HG03139 (cell line): ENCODE measurements at regions not wholly inside any gene's neighbourhood (a gene's known extent, or its start where the extent isn't known, plus 50 kb on each side); places are given as distances from the start of the nearest gene placed in this dataset.

Experiments
- ATAC-seq: cut with Tn5 transposase; IDR thresholded peaks from one replicate; pipeline ENCODE4 v1.9.1; 2021; ENCODE audit not compliant: unreplicated experiment

DNA sequence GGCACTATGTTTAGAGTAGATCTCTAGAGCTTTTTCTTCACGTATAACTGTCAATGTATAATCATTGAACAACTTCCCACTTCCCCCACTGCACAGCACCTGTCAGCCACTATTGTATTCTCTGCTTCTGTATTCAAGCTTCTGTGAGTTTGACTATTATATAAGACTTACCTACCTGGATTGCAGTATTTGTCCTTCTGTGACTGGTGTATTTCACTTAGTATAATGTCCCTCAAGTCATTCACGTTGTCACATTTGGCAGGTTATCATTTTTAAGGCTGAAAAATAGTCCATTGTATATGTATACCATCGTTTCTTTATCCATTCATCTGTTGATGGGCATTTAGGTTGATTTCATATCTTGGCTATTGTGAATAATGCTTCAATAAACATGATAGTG lies 969.5 kb upstream of the B3GALT2 start:
- ATAC-seq, result no peak

DNA sequence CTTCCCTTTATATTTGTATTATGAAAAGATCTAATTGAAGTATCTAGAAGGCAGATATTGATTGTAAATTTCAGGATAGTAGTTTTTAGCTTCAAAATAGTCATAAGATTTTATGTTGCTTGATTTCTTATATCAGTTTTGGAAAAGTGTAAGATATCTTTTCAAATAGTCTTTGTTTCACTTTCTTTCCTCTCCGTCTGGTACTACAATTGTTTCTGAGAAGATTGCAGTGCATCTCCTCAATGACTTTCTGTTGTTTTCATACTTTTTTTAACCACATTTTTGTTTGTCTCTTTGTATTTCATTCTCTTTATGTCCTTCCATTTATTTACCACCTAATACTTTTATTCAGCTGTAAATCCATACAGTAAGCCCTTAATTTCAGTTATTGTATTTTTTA lies 964.6 kb upstream of the B3GALT2 start:
- no peak for ATAC-seq

DNA sequence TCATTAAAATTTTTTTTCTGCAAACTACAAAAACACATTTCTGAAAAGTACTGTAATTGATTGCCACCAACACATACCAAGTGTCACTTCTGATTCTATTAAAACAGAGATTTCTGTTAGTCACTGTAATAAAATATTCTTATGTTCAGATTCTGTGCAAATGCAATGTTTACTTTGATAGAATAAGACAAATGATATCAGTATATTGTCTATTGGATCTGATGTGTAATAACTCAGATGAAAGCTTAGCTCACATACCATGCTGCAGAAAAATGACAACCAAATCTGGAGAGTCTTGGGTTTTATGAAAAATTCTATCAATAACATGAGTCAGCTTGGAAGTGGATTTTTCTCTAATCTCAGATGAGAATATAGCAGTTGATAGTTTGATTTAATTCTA lies 963.8 kb upstream of the B3GALT2 start:
- ATAC-seq, result no peak

DNA sequence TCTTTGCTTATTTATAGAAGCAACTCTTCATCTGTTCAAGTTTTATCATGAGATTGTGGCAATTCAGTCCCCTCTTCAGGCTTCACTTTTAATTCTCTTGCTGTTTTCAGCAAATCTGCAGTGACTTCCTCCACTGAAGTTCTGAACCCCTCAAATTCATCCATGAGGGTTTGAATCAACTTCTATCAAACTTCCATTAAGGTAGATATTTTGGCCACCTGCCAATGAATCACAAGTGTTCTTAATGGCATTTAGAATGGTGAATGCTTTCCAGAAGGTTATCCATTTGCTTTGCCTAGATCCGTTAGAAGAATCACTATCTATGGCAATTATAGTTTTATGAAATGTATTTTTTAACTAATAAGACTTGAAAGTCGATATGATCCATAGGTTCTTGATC lies 946.7 kb upstream of the B3GALT2 start:
- ATAC-seq, result no peak

DNA sequence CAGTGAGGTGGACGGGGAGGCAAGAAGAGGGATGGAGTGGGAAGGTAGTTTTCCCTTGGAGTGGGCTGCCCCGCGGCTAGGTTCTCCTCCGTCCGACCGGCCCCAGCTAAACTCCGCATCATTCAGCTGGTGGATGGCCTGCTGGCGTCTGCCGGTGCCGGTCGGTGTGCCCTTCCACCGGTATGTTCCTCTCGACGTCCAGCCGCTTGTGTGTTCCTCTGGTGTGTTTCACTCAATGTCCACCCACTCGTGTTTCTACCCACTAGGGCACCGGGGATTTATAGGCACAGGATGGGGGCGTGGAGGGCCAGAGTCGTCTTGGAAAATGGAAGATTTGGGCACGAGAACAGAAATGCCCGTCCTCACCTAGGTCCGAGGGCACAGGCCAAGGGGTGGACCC lies 931.7 kb upstream of the B3GALT2 start:
- ATAC-seq, result no peak

- ATAC-seq, result no peak
These were observed 931.2 kb upstream of the B3GALT2 start for GRCh38 chr1:194117582-194117981.

DNA sequence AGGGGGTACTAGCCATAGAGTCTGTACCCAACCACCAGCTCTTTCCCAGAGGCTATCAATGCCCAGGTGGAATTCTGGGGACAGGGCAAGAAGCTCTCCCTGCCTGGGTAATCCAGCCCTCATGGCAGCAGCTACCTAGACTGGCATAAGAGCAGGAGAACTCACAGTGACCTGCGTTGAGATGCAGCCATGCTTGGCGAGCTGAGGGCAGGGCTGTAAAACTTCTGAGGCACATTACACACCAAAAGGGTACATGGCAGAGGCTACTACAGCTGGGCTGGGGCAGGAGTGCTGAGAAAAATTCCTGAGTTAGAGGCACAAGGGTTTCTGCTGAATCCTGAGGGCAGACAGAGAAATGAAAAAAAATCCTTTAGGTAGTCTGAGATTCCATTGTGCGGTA lies 927.9 kb upstream of the B3GALT2 start:
- no peak for ATAC-seq

DNA sequence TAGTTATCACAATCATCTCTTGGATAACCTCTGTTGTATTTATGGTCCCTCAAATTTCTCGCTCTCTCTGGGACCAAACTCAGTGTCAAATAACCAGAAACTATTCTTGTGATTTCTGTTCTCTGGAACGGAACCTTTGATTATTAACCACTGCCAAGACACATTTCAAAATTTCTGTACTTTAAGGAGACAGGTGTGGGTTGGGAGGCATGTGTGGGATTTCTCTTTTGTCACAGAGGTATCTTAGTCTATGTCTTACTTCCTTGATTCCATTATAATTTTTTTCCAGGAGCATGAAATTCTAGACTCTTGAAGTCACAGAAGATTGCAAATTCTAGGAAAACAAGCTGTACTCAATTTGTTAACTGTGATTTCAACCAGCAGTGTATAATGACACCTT lies 919.0 kb upstream of the B3GALT2 start:
- ATAC-seq, result no peak

DNA sequence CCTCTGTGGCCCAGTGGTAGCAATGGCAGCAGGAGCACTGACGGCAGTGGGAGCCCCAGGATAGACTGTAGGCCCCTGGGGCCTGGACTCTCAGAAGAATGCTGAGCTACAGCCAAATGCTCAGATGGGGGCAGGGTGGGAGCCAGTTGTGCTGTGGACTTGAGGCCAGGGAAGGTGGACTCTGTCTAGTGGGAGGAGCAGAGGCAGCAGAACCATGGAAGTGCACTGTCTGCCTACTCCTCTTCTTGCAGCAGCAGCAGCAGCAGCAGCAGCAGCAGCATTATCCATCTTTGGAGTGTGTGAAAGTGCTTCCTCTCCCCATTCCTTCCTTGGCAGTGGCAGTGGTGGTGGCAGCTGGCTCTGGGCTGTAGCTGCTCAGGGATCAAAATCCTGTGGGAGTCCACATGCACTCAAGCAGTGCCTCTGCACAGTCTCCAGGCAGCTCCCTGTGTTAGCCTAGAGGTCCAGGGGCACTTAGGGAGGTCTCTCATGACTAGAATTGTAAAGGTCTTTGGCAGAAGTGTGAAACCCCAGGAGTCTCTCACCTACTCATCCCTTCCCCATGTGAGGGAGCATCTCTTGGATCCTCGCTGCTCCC lies 917.9 kb upstream of the B3GALT2 start:
- ATAC-seq, result no peak

DNA sequence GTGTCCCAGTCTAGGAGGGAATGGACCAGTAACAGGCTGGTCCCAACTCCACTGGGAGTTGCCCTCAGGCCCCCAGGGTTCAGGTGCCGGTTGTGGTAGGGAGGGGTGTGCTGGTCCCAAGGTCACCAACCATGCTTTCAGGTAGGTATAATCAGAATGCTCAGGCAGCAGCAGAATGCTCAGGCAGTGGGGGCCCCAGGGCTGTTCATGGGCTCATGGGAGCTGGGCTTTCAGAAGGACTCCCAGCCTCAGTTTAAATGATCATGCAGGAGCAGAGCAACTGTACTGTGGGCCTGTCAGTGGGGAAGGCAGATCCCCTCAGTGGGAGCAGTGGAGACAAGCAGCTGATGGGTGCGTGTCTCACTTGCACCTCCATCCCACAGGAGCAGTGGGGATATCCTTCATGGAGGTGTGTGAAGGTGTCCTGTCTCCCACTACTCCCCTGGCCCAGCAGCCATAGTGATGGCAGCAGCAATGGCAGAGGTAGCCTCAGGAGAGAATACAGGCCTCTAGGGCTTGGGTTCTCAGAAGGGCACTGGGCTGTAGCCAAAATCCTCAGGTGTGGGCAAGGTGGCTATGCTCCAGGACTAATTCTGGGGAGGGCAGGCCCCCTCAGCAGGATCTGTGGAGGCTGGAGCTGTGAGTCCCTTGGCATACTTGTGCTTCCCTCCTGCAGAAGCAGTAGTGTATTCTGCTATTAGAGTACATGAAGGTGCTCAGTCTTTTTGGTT lies 917.3 kb upstream of the B3GALT2 start:
- ATAC-seq, result no peak

DNA sequence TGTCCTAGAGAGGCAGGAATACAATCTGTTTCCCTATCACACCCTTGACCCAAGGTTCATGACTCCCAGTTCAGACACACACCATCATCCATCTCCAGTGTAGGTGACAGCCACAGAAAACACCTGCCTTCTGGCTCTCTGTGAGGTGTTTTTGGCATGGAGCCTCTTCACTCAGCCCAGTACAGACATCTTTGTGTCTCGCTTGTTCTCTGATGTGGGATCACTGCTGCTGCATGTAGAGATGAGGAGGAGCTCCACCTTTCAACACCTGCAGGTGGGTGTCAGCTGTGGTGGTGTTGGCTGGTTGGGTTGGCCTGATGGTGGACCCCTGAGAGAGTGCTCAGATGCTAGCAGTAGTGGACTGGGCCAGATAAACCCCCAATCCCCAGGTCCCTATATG lies 916.7 kb upstream of the B3GALT2 start:
- ATAC-seq, result no peak

DNA sequence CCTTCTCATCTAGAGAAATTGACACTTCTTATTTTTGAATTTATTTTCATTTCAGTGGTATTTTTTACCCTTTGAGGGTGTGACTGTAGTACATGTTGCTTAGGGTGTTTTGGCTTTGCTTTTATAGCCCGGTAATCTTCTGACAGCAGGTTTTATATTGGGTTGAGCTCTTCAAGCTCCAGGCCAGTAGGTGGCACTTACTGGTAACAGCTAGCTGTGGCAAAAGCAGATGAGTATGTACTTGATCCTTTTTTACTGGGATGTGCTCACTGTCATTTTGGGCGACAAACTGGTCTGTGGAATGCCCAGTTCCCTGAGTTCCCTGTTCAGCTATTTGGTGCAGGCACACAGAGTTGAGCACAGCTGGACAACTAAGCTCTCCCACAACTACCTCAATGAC lies 916.2 kb upstream of the B3GALT2 start:
- ATAC-seq, result no peak

DNA sequence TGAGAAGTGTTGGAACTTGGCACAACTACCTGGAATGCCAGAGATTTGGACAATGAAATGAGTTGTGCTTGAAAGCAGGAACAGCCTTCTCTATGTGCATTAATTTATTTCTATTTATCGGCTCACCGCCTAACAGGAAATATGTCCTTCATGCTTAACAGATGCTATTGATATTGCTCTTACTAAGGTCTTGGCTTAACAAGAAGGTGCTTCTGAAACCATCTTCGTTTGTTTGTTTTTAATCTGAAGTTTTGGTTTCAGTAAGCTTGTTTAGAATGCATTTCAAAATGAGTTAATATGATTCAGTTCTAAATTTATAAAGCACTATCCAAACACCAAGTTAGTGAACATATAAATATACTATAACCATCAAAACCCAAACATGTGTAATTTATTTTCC lies 898.3 kb upstream of the B3GALT2 start:
- ATAC-seq, result no peak

DNA sequence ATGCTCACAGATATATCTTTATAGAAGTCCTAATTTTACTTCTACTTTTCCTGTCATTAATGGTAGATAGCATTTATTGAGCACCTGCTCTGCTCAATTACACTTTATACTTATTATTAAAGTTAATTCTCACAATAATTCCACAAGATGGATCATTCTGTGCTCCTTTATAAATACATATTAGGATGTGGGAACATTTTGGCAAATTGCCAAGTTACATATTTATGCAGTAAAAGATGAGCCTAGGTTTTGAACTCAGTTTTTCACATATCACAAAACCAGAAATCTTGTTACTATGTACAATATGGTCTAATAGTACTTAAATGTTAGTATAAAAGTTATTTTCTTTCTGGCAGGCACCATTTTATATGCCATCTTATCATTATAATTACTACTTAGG lies 895.0 kb upstream of the B3GALT2 start:
- ATAC-seq, result no peak

- no peak for ATAC-seq
These were observed 894.4 kb upstream of the B3GALT2 start for GRCh38 chr1:194080826-194081225.

DNA sequence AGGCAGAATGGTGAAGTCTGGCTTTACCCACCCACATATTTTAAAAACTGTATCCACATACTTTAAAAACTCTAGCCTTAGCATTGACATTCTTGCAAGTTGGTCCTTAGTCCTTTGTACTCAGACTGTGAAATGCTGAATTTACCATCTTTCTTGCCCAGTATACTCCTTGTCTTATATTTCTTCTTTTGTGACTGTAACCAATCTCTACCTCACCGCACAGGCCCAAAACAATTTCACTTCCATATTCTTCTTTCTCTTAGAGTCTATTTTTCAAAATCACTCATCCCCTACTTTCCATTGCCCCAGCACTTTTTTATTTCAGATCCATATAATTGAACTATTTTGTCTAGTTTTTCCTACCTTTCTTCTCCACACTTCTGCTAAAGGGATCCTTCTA lies 892.4 kb upstream of the B3GALT2 start:
- no peak for ATAC-seq

GRCh38 chr1:194076646-194077045 lies 890.2 kb upstream of the B3GALT2 start:
- ATAC-seq, result no peak

- ATAC-seq, result no peak
These were observed 887.4 kb upstream of the B3GALT2 start for GRCh38 chr1:194073833-194074232.

GRCh38 chr1:194071205-194071604 lies 884.8 kb upstream of the B3GALT2 start:
- ATAC-seq, result no peak

- no peak for ATAC-seq
These were observed 883.4 kb upstream of the B3GALT2 start for GRCh38 chr1:194069831-194070218.

GRCh38 chr1:194069168-194069830 lies 882.9 kb upstream of the B3GALT2 start:
- no peak for ATAC-seq

- no peak for ATAC-seq
These were observed 882.2 kb upstream of the B3GALT2 start for GRCh38 chr1:194068446-194069167.
